H9 (cell line): ENCODE measurements at regions not wholly inside any gene's neighbourhood (a gene's known extent, or its start where the extent isn't known, plus 50 kb on each side); places are given as distances from the start of the nearest gene placed in this dataset.

Experiments
- DNase-seq: peaks from one replicate; pipeline ENCODE4 v3.0.0-alpha.2; 2017
- H2AFZ ChIP-seq: one replicate; pipeline ENCODE4 v1.6.1; 2013; ENCODE audit warnings: mild to moderate bottlenecking, low read length, control low read depth, moderate library complexity
- H2AK5ac ChIP-seq: 2 replicates; pipeline ENCODE4 v1.6.1; 2013; ENCODE audit warnings: low read length, control low read depth, mixed read lengths; ENCODE audit not compliant: insufficient read length
- H2BK120ac ChIP-seq: one replicate; pipeline ENCODE4 v1.6.1; 2013; ENCODE audit warnings: low read depth, mild to moderate bottlenecking, low read length, control low read depth, inconsistent platforms; ENCODE audit not compliant: poor library complexity, severe bottlenecking
- H2BK12ac ChIP-seq: 2 replicates; pipeline ENCODE4 v1.6.1; 2013; ENCODE audit warnings: low read length, control low read depth, mixed read lengths, low read depth; ENCODE audit not compliant: insufficient read length
- H2BK15ac ChIP-seq: 2 replicates; pipeline ENCODE4 v1.6.1; 2013; ENCODE audit warnings: low read depth, low read length, control low read depth
- H2BK20ac ChIP-seq: one replicate; pipeline ENCODE4 v1.6.1; 2013; ENCODE audit warnings: low read depth, mild to moderate bottlenecking, low read length, control low read depth, inconsistent platforms; ENCODE audit not compliant: poor library complexity, severe bottlenecking
- H2BK5ac ChIP-seq: 2 replicates; pipeline ENCODE4 v1.6.1; 2013; ENCODE audit warnings: low read length, control low read depth, mixed read lengths; ENCODE audit not compliant: insufficient read length
- H3K14ac ChIP-seq: 2 replicates; pipeline ENCODE4 v1.6.1; 2013; ENCODE audit warnings: low read length, control low read depth; ENCODE audit not compliant: insufficient read depth
- H3K18ac ChIP-seq: 2 replicates; pipeline ENCODE4 v1.6.1; 2013; ENCODE audit warnings: low read depth, mild to moderate bottlenecking, mixed read lengths, low read length, control low read depth; ENCODE audit not compliant: insufficient read length
- H3K23ac ChIP-seq: 2 replicates; pipeline ENCODE4 v1.6.1; 2013; ENCODE audit warnings: low read length, control low read depth, mixed read lengths, low read depth; ENCODE audit not compliant: insufficient read length
- H3K23me2 ChIP-seq: 2 replicates; pipeline ENCODE4 v1.6.1; 2013; ENCODE audit warnings: low read depth, mild to moderate bottlenecking, mixed read lengths, low read length, control low read depth; ENCODE audit not compliant: insufficient read length, poor library complexity, severe bottlenecking
- H3K27ac ChIP-seq: 2 replicates; pipeline ENCODE4 v1.5.1; 2013; ENCODE audit warnings: low read length, control low read depth, mixed read lengths, low read depth; ENCODE audit not compliant: insufficient read length
- H3K27me3 ChIP-seq: 2 replicates; pipeline ENCODE4 v1.6.1; 2013; ENCODE audit warnings: low read length, control low read depth, inconsistent platforms; ENCODE audit not compliant: insufficient read depth
- H3K4ac ChIP-seq: 2 replicates; pipeline ENCODE4 v1.6.1; 2013; ENCODE audit warnings: low read depth, mild to moderate bottlenecking, control low read depth, inconsistent platforms, low read length, moderate library complexity
- H3K4me1 ChIP-seq: 2 replicates; pipeline ENCODE4 v1.6.1; 2013; ENCODE audit warnings: low read length, control low read depth, inconsistent platforms; ENCODE audit not compliant: insufficient read depth
- H3K4me2 ChIP-seq: 2 replicates; pipeline ENCODE4 v1.6.1; 2013; ENCODE audit warnings: low read length, control low read depth, mixed read lengths; ENCODE audit not compliant: insufficient read length, insufficient read depth
- H3K56ac ChIP-seq: 2 replicates; pipeline ENCODE4 v1.6.1; 2013; ENCODE audit warnings: low read depth, mild to moderate bottlenecking, mixed read lengths, low read length, control low read depth; ENCODE audit not compliant: insufficient read length
- H3K79me1 ChIP-seq: 2 replicates; pipeline ENCODE4 v1.6.1; 2013; ENCODE audit warnings: low read depth, mild to moderate bottlenecking, moderate library complexity, low read length, control low read depth, inconsistent platforms; ENCODE audit not compliant: insufficient read depth, poor library complexity, severe bottlenecking
- H3K79me2 ChIP-seq: 2 replicates; pipeline ENCODE4 v1.6.1; 2013; ENCODE audit warnings: low read length, control low read depth, inconsistent platforms; ENCODE audit not compliant: insufficient read depth
- H3K9ac ChIP-seq: 2 replicates; pipeline ENCODE4 v1.6.1; 2013; ENCODE audit warnings: low read length, control low read depth, mixed read lengths; ENCODE audit not compliant: insufficient read length; ENCODE audit errors: extremely low read depth
- H3K9me3 ChIP-seq: one replicate; pipeline ENCODE4 v1.6.1; 2013; ENCODE audit warnings: low read depth, low read length, inconsistent platforms; ENCODE audit not compliant: control insufficient read depth
- H3T11ph ChIP-seq: one replicate; pipeline ENCODE4 v1.6.1; 2013; ENCODE audit warnings: mild to moderate bottlenecking, low read length, control low read depth, inconsistent platforms
- H4K20me1 ChIP-seq: one replicate; pipeline ENCODE4 v1.6.1; 2013; ENCODE audit not compliant: control insufficient read depth, insufficient read length, insufficient read depth
- H4K5ac ChIP-seq: 2 replicates; pipeline ENCODE4 v1.6.1; 2013; ENCODE audit warnings: low read depth, mild to moderate bottlenecking, mixed read lengths, low read length, control low read depth; ENCODE audit not compliant: insufficient read length
- H4K8ac ChIP-seq: replicated peaks from 2 replicates; pipeline ENCODE4 v1.6.1; 2013; ENCODE audit warnings: low read length, control low read depth, mixed read lengths, low read depth; ENCODE audit not compliant: insufficient read length
- H4K91ac ChIP-seq: 2 replicates; pipeline ENCODE4 v1.6.1; 2013; ENCODE audit warnings: low read depth, mild to moderate bottlenecking, moderate library complexity, mixed read lengths, low read length, control low read depth; ENCODE audit not compliant: insufficient read length
- H3K27ac Mint-ChIP-seq, 3 experiments: 2 replicates in 2 of 3; 3 replicates in 1 of 3; pipeline ENCODE4 v1.8.0; 2020 to 2021; ENCODE audit warnings: mixed read lengths in 3 of 3, mild to moderate bottlenecking in 1 of 3, moderate library complexity in 1 of 3
- H3K27me3 Mint-ChIP-seq: 2 replicates; pipeline ENCODE4 v1.8.0; 2021; ENCODE audit warnings: low read depth, mild to moderate bottlenecking, moderate library complexity, mixed read lengths
- H3K36me3 Mint-ChIP-seq, 3 experiments: 2 replicates in 2 of 3; 3 replicates in 1 of 3; pipeline ENCODE4 v1.8.0; 2020 to 2021; ENCODE audit warnings: low read depth in 3 of 3, mixed read lengths in 3 of 3; ENCODE audit not compliant: insufficient read depth in 1 of 3
- H3K4me1 Mint-ChIP-seq, 2 experiments: 2 replicates each; pipeline ENCODE4 v1.8.0; 2020; ENCODE audit warnings: mixed read lengths in 2 of 2
- H3K4me3 Mint-ChIP-seq, 2 experiments: 2 replicates in 1 of 2; 3 replicates in 1 of 2; pipeline ENCODE4 v1.8.0; 2020 to 2021; ENCODE audit warnings: mild to moderate bottlenecking in 2 of 2, mixed read lengths in 2 of 2, moderate library complexity in 1 of 2
- H3K9me3 Mint-ChIP-seq, 2 experiments: 2 replicates in 1 of 2; 3 replicates in 1 of 2; pipeline ENCODE4 v1.8.0; 2020; ENCODE audit warnings: mild to moderate bottlenecking in 2 of 2, mixed read lengths in 2 of 2, moderate library complexity in 1 of 2
- WGBS: extraction: QIAGEN DNeasy Blood & Tissue Kit; methylation state at CpG from one replicate; pipeline ENCODE4 v1.1.7; 2013; ENCODE audit warnings: missing lambda C conversion rate, low lambda C conversion rate, mixed read lengths; ENCODE audit not compliant: insufficient read length; ENCODE audit errors: extremely low coverage; 5-methylcytosine and 5-hydroxymethylcytosine counted together
- TF ChIP-seq, protein P1 (sequence below): fragments of 200-600 bp; sonication (generic); conservative IDR thresholded peaks from 3 replicates; pipeline ENCODE4 v1.8.0; 2021; ENCODE audit warnings: antibody characterized with exemption, mild to moderate bottlenecking

DNA sequence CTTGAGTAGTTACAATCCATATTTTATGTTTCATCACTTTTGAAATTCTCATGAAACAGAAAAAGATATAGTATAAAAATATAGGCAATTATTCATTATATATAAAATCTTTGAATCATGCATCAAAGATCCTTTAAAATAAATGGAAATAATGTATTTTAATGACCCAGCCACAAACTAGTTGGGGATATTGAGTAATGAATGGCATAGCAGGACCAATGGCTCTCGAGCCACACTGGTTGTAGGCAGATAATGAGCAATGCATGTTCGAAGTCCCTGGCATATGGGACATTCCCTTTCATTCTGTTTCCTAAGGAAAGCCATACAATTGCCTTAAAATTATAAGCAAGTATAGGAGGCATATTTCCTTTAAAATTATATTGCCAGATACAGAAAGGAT is 107.4 kb upstream of the IL12A start:
- Histone ChIP-seq H3K27ac (no peak overlapping the region), H3K56ac (no peak overlapping the region), H3K23me2 (no peaks in the 10 kb centered on the region), H2BK12ac (no peak overlapping the region), H2BK5ac (no peak overlapping the region), H2AK5ac (no peak overlapping the region), H3K9me3 (no peaks in the 10 kb centered on the region), H4K20me1 (no peaks in the 10 kb centered on the region), H3K79me2 (no peaks in the 10 kb centered on the region), H3K4me1 (0 out of 2 replicates have a peak, but pooled peaks cover 2% of the 10 kb centered on the region), H3K9ac (no peak overlapping the region), H3T11ph (no peak overlapping the region), H2BK20ac (no peak overlapping the region), H2BK120ac (no peak overlapping the region), H2BK15ac (no peak overlapping the region), H4K5ac (no peak overlapping the region), H3K14ac (no peak overlapping the region), H3K4ac (no peak overlapping the region), H4K8ac (no peak overlapping the region), H3K23ac (no peak overlapping the region), H2AFZ (no peak overlapping the region), H3K18ac (no peak overlapping the region), H3K27me3 (no peaks in the 10 kb centered on the region), H3K79me1 (no peaks in the 10 kb centered on the region), H4K91ac (no peak overlapping the region), H3K4me2 (no peak overlapping the region)
- H3K4me1 Mint-ChIP-seq: peaks cover 18 to 21% of the 10 kb centered on the region in 2 experiments
- no peak for DNase-seq
- no peaks in the 10 kb centered on the region for H3K27me3 Mint-ChIP-seq
- WGBS: no CpG with 5 or more reads among the region's 2 CpGs
- no peak overlapping the region for H3K4me3 Mint-ChIP-seq
- TF ChIP-seq, protein P1, sequence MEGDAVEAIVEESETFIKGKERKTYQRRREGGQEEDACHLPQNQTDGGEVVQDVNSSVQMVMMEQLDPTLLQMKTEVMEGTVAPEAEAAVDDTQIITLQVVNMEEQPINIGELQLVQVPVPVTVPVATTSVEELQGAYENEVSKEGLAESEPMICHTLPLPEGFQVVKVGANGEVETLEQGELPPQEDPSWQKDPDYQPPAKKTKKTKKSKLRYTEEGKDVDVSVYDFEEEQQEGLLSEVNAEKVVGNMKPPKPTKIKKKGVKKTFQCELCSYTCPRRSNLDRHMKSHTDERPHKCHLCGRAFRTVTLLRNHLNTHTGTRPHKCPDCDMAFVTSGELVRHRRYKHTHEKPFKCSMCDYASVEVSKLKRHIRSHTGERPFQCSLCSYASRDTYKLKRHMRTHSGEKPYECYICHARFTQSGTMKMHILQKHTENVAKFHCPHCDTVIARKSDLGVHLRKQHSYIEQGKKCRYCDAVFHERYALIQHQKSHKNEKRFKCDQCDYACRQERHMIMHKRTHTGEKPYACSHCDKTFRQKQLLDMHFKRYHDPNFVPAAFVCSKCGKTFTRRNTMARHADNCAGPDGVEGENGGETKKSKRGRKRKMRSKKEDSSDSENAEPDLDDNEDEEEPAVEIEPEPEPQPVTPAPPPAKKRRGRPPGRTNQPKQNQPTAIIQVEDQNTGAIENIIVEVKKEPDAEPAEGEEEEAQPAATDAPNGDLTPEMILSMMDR: no peak
- no peaks in the 10 kb centered on the region for H3K9me3 Mint-ChIP-seq
- H3K27ac Mint-ChIP-seq: no peak overlapping the region
- peaks cover 0 to 7% (median 3%) of the 10 kb centered on the region in 3 experiments; a peak in 4 of 7 replicates for H3K36me3 Mint-ChIP-seq
